NCI-H1930 (cell line): ENCODE measurements at regions not wholly inside any gene's neighbourhood (a gene's known extent, or its start where the extent isn't known, plus 50 kb on each side); places are given as distances from the start of the nearest gene placed in this dataset.
"Not testable (repeated sequence)": the region's sequence is repeated elsewhere in the genome, so short reads cannot be mapped to it uniquely, and the experiment has no call there.

Experiments used
- DNase-seq, 2 experiments: peaks; one replicate each; lab custom pipeline; 2025; lab: John Stamatoyannopoulos, UW

DNA sequence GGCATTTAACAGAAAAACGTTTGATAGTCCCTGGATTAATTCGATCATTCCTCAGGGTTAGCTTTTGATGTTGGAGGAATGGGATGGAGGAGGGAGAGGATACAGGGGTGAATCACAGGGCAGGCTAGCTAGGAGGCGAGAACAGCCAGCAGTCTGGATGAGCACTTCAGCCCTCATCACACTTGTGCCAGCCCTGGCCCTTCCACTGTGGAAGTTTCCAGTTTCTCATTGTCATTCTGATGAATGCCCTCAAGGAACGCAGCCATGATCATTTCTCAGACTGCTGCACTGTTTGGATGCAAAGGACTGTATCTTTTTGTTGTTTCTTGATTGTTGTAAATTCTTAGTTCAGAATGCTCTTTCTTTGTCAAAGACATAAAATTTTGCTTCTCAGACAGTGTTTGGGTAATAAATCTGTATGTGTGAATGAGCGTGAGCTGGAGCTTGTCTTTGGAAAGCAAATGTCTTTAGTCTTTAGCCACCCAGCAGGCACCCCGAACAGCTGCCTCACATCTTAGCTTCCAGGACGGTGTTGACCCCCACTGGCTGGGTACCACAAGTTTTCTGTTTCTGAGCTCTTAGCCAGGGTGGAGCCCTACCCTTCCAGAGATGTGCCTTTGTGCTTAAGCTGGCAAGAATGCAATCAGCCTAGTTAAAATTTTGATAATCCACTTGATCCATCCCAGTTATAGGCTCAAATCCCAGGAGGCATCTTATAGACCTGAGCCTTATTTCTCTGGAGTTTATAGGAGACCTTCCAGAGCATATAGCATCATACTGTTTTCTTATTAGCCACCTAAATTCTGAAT, 121.1 kb downstream of the PDCD6IP start:
- no peak for DNase-seq

DNA sequence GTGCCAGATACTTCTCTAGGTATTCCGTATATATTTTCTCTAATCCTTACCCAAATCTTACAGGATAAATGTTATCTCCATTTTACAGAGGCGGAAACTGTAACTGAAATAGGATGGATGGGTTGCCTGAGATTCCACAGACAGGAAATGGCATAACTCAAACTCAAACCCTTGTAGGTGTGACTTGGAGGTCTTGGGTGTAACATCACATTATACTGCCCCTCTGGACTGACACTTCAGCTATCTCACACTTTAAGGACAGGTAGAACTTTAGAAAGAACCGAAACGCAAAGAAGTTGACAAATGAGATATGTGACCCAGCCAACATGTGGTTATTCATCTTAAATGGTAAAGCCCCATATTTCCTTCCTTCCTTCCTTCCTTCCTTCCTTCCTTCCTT, 122.1 kb downstream of the PDCD6IP start:
- DNase-seq: no peak

DNA sequence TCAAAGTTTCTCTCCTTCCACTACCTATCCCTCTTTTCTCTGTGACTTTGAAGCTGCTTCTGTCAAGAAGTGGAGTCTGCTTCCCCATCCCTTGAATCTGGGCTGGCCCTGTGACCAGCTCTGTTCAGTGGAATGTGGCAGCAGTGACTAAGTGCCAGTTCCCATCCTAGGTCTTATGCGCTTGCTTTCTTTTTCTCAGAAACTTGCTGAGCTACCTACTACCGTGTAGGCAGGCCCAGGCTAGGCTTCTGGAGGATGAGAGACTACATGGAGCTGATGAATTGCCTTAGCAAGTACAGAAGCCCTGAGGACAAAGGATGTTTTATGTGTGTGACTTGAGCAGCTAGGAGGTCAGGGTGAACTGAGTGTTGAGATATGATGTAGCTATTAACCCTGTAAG, 123.2 kb downstream of the PDCD6IP start:
- no peak for DNase-seq

DNA sequence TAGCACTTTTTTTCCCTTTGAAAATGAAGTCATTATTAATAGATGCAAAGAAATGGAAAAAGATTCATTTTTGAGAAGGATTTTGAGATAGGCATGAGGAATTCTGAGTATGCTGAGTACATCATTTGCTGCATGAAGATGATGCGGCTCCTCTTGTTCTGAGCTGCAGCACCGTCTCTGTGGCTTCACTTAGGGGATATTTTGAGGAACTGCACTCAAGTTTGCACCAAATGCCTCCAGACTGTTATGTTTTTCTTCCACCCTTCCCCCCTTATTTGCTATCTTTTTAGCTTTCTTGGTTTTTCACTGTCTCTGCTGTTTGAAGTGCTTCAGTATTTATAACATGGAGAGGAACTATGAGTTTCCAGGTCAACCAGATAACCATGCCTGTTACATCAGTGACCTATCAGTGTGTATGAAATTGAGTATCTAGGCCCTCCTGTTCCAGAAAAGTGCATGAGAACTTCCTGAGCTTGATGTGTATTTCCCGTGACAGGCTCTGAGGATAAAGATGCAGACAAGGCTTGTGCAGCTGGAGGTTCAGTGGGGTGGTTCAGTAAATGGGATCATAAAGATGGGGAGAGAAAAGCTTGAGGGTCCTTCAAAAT, 128.7 kb downstream of the PDCD6IP start:
- DNase-seq: no peak

DNA sequence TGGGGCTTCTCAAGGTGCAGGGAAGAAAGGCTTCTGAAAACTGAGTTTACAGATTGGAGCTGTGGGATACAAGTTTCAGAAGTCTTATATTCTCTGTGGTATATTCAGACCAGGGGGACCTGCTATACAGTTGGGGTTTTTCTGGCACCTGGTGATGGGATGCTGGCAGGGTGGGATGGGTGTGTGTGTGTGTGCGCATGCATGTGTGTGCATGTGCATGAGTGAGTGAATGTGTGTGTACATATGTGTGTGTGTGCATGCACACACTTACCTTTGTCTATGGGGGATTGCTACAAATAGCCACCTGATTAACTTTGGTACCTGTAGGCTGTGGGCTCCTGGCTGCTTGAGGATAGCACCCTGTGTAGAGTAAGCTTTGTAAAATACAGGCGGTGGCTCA, 131.4 kb downstream of the PDCD6IP start:
- no peak for DNase-seq

DNA sequence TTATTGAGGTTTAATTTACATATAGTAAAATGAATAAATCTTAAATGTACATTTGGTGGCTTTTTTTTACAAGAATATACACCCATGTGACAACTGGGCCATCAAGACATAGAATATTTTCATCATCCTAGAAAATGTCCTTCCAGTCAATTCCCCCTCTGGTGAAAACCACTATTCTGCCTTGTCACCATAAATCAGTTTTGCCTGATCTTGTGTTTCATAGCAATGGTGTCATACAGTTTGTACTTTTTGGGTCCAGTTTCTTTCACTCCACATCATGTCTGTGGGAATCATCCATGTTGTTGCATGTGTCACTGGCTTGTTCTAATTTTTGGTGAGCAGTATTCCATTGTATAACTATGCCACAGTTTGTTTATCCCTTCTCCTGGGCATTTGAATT, 133.1 kb downstream of the PDCD6IP start:
- DNase-seq: no peak

DNA sequence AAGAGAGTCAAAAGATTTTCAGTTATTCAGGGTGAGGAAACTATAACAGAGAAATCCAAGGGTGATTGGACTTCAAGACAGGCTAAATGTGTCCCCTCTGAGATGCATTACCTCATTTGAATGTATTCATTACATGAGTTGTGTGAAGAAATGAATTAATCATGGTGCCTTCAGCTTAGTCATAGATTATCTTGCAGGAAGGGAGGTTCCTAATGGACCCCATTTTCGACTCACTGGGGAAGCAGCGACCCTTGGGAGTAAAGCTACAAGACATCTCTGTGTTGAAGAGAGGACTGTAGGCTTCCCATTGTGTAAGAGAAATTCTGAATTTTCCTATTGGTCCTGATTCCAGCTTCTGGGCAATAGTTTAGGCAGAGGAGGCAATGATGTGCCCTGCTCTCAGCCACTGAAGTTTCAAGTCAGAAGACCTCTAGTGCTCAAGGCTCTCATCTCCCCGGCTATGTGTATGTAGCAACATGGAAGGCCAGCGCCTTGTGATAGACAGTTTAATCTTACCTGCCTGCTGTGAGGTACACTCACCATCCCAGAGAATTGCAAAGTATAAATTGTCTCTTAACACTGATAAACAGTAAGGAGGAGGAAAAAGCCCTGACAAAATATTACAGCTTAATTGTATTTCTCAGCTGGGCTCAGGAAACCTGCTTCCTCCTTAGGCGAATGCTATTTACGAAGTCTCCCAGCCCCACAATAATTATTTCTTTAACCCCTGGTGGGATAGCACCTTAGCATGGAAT, 133.8 kb downstream of the PDCD6IP start:
- no peak for DNase-seq

DNA sequence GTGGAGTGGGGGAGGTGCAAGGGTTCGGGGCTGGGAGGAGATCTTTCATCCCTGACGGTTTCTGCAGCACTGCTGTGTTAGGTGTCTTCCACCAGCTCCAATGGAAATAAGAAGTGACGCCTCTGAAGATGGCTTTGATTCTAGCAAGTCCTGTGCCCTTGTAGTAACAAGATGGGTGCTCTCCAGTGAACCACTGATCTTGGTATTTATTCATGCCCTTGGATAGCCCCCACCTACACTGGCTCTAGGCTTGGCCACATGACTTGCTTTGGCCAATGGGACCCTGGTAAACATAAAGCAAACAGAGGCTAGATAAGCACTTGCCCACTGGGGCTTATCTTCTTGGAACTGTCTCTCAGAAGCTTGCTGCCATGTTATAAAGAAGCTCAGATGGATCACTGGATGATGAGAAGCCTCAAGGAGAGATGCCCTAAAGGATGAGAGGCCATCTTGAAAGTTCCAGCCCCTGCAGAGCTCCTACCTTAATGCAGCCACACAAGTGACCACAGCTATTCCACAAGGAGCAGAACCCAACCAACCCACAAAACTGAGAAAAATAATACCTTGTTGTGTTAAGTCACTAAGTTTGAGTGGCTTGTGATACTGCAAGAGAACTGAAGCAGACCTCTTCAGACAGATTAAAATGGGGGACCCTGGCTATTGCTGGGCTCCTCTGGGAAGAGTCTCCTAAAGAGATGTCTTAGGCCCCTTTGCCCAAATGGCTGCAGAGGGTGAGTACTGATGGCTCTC, 137.9 kb downstream of the PDCD6IP start:
- DNase-seq: no peak

DNA sequence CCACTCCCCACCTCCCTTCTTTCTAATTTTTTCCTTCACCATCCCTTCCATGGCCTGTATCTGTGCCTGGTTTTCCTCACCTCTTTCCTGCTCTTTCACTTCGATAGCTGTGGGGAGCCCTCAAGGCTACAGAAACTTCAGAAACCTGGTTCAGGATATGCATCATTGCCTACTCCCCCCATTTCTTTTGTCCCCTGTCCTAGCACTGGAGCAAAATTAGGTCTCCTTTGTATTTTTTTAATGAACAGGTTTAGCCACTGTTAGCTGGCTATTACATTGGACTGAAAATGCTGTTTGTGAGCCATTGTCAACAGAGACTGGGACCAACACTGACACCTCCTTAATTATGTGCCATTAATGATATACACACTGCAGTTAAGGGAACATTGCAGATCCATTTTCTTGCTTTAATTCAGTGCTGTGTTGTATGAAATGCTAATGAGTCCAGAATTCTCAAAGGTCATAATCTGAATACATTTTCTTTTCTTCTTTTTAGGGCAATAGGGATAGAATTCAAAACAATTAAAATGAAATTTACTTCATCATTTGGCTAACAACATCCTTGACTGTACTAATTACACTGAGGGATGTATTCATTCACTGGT, 138.6 kb downstream of the PDCD6IP start:
- no peak for DNase-seq

DNA sequence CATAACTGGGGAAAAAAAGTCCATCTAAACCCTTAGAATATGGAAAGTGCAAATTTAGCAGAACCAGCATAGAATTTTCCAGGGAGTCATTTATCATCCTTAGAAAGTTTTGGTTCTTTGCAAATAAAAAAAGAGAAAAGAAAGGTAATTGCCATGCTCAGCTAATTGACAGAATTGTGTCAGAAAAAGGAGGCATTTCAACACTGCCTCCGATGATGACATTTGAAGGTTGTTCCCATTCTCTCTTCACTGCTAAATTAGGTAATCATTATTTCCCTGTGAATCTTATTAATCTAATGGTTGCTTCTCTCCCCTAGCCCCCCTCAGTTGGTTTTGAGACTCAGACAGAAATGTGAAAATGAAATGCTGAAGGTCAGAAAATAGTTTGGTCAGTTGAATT, 139.2 kb downstream of the PDCD6IP start:
- no peak for DNase-seq

DNA sequence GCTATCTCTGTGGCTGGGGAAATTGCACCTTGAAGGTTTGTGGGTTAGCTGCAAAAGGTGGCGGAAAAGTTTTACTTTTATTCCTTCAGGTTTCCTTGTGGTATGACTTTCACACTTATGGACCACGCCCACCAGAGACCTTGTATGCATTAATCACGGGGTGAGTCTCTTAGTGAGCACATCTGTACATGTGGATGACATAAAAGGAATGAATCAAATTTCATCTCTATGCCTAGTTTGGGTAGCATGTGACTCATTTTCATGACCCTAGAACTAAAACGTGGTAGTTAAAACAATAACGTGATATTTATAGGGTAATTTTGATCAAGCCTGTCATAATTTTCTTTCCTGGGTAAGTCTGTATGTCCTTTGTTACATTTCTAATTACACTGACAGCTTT, 141.7 kb downstream of the PDCD6IP start:
- DNase-seq: no peak

DNA sequence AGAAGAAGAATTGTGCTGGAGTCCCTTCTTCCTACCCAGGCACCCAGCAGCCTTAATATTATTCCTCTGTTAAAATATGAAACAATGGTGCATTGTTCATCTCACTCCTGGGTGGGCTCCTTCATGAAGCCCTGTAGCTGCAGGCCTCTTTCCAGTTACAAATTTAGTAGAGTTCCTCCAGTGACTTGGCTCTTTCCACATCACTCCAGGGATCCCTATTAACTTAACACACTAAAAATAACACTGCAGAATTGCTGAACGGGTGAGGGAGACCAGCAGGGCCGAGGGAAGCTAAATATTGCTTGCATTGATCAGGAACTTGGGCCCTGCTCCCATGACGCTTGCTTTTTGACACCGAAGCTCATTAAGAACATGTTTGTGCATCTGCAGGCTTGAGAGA, 142.3 kb downstream of the PDCD6IP start:
- DNase-seq: no peak

DNA sequence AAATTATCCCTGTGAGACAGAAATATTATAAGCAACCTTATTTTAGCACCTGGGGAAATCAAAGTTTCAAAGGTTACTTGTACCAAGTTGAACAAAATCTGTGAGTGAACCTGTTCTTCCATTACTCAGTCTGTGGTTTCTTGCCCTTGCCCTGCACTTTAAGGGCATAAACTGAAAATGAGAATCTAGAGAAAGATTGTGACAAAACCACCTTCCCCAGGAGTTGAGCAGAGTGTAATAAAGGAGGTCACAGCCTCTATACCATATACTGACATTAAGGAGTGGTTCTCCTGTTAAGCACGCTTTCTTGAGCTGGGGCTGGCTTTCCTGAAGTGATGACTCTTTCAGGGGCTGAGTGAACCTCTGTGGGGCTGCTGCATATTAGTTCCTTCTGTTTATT, 143.4 kb downstream of the PDCD6IP start:
- no peak for DNase-seq

DNA sequence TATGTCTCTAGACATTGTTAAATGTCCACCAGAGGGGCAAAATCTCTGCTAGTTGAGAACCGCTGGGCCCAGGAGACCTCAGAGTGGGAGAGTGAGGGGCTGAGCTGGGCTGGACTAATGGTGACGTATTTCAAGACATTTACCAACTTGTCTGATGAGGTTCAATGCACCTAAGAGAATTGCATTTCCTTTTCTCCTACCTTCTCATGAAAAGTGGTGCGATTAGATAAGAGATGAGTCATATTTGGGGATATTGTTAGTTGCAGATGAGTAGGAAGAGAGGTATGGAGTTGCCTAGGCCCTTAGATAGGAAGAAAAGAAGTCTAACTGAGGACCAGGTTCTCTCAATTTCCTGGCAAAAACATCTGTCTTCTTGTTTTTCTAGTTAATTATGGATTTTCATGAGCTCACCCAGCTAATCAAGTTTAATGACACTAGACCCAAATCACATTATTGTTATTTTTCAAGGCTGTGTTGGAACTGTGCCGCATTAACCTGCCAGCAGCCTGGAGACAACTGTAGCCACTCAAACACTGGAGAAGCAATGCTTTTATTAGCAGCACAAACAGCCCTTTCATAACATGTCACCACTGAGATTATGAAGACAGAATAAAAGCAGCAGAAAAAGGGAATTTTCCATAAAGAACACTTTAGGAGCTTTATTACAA, 144.2 kb downstream of the PDCD6IP start:
- DNase-seq: no peak

DNA sequence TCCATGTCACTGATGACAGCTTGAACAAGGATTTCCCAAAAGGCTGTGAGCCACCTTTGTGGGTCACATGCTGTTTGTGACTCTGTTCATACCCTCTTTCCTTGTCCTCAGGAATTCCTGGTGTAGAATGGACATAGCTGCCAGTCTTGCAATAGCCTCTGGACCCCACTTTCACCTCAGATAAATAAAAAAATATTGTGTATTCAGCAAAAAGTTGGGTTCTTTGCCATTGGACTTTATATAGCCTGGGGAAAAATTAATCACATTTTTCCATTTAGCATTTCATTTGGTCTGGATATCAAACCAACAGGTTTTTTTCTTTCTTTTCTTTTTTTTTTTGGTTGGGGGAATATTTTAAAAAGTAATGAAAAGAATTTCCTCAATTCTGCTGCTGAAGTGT, 144.8 kb downstream of the PDCD6IP start:
- no peak for DNase-seq

DNA sequence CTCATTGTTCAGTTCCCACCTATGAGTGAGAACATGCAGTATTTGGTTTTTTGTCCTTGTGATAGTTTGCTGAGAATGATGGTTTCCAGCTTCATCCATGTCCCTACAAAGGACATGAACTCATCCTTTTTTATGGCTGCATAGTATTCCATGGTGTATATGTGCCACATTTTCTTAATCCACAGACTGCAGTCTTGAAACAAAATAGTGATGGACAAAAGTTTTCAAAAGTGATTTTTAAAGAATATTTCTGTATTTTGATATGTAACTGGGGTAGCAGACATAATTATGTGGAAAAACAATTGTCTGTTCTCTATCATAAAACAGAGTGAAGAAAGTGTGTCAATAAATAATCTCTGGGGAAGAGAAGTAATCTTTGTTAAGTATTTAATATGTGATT, 148.2 kb downstream of the PDCD6IP start:
- not testable (repeated sequence) for DNase-seq

DNA sequence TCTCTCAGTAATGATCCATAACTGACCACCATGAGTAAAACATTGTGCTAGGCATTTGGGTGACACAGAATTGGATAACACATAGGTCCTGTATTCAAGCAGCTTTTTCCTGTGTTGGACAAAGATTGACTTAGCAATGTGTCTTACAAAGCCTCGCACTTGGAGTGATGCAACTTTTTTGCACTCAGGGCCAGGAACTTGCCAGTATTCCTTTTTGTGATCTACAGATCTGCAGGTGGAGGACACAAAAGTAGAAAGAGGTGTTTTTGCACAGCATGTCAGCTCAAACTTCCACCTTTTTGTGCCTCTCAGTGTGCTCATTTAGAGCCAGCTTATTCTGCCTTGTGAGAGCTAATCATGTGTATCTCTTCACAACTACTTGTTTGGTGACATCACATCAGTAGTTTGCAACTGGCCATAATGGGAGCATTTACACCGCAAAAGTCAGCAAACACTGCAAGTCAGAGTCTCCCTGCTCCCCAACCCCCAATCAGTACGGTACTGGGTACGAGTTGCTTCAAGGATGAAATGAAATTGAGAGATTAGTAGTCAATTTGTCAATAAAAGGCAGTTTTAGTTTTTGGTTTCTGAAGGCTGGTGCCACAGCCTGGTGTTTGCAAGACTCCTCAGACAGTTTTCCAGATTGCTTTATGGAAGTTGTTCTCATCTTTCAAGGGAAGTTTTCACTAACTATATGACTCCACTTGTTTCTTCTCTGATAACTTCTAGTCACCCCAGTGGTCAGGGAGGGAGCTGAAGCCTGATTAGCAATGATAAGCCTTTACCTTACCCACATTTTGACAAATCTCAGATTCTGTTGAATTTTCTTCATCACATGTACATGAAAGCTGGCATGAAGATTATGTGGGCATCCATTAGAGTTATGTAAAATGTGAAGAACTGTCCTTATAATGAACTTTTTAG, 149.1 kb downstream of the PDCD6IP start:
- no peak for DNase-seq

DNA sequence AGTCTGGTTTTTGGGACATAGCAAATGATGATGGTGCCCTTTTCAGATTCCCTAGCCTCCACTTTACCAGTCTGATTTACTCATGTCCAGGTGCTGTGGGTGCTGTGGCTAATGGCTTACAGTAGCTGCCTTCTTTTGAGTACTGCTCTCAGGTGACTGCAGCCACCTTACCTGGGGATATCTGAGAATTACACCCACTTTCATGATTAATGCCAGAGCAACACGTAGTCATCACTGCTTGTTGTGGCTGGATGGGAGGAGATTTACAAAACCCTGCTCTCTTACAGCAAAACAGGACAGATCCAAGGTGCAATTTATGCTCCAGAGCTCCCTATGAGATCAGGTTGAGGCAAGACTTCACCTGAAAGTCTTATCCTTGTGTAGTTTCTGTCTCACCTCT, 150.6 kb downstream of the PDCD6IP start:
- no peak for DNase-seq

DNA sequence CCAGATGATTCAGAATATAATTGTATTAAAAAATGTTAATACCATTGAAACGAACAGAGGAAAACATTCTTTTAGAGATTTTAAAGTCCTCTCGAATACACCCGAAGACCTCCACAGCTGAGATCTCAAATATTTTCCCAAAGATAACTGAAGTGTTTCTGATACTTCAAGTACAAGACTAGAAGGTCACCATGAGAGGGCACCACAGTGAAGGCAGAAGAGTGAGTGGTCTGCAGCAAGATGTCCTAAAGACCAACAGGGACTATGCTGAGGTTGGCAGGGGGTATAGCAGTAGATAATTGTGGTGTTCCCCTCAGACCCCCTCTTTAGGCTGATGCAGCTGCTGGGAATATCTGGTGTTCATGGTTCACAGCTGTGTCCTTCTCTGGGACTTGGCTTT, 156.5 kb downstream of the PDCD6IP start:
- DNase-seq: no peak

DNA sequence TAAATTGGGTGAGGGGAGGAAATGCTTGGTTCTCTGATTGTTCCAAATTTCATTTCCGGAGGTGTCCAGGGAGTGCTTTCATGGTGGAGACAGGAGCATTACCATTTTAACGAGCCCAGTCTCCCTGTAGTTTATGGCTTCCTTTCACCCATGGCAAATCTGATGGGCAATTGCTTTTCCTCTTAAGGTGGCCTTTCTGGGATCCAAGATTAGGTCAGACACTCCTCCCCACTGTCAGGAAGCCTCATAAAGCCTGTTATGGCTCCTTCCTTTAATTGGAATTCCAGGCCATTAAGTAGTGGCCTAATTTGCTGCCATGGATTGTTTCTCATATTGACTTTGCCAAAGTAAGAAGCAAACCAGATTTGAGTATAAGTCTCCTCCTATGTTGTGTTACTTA, 157.8 kb downstream of the PDCD6IP start:
- DNase-seq: no peak
